ELR (cell line): ENCODE measurements at regions not wholly inside any gene's neighbourhood (a gene's known extent, or its start where the extent isn't known, plus 50 kb on each side); places are given as distances from the start of the nearest gene placed in this dataset.
A peak's percentile ranks its signal among the peaks of the same experiment; 100 is the strongest.
"Not testable (repeated sequence)": the region's sequence is repeated elsewhere in the genome, so short reads cannot be mapped to it uniquely, and the experiment has no call there.

Experiments
- DNase-seq: peaks from one replicate; pipeline ENCODE4 v3.0.0-alpha.2; 2015; ENCODE audit warnings: low read depth

DNA sequence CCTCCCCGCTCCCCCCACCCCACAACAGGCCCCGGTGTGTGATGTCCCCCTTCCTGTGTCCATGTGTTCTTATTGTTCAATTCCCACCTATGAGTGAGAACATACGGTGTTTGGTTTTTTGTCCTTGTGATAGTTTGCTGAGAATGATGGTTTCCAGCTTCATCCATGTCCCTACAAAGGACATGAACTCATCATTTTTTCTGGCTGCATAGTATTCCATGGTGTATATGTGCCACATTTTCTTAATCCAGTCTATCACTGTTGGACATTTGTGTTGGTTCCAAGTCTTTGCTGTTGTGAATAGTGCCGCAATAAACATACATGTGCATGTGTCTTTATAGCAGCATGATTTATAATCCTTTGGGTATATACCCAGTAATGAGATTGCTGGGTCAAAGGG is 104.3 kb downstream of the MTPN start:
- not testable (repeated sequence) for DNase-seq

DNA sequence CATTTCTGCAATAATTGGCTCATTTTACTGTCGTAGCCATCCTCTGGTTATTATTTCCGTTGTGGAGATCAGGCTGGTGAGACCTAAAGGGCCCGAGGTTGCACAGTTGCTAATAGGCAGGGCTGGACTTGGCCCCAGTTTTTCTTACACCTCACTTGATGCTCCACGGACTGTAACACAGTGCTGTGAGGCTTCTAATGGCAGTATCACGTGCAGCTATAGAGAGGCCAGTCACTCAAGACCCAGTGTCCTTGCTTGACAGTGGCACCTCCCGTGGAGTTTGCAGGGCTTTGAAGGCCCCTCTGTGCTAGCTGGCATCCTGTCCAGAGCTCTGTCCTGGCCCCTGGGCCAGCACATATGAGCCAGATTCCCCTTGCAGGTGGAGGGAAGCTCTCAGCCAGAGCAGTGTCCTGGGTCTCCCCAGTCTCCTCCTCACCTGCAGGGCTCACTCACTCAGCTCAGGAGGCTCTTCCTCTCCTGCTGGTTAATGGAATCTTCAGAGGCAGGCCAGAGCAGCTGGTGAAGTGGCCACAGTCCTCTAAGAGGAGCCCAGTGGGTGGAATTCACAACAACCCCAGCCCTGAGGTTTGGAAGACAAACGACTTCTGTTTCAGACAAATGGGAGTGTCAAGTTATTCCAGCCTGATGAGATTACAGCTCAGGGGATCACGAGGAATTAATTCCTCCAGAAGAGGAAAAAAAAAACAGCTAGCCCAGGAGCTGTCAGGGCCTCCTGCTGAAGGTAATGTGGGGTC is 114.2 kb upstream of the FAM180A start:
- DNase-seq = no peak

DNA sequence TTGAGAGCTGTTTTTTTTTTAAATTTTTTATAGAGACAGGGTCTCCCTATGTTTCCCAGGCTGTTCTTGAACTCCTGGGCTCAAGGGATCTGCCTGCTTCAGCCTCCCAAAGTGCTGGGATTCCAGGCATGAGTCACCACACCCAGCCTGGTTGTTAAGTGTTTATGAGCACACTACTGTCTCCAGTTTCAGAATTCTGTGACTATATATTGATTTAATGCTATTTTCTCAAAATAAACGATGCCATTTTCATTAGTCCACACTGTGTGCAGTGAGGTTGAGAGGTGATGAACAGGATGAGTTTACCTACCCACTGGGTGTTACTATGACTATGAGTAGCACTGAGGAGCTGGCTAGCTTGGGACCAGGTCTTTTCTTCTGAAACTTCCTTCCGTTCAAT is 110.9 kb upstream of the FAM180A start:
- peak; percentile 27 for DNase-seq

DNA sequence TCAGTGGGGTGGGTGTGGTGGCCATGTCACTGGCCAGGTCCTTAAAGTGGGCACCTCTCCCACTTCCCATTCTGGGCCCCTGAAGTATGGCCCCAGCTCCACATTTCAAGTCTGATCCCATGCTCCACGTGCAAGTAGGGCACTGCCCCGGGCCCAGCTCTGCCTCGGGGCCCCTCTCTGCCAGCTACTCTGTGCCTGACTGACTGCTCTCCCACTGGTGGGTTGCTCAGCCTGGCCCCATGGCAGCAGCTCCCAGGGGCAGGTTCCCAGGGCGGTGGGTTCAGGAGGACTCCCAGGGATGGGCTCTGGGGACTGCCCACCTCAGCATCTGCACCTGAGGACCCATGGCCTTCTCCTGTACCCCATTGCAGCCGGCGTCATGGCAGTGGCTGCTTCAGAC is 110.2 kb upstream of the FAM180A start:
- DNase-seq = no peak

DNA sequence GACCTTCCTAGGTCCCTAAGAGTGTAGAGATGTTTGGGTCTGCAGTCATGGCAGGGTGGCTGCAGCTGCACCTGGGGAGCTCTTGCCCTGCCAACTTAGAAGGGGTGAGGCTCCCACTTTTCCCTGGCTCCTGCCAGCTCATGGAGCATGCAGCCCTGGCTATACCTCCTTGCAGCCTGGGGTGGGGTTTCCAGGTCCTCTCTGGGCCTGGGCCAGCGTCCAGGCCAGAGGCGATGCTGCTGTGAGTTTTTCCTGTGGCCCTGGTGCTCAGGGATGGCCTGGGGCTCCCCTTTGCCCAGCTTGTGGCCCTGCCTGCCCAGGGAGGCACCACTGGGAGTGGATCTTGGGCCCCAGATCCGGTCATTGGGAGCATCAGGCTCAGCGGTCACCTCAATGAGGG is 109.8 kb upstream of the FAM180A start:
- no peak for DNase-seq

DNA sequence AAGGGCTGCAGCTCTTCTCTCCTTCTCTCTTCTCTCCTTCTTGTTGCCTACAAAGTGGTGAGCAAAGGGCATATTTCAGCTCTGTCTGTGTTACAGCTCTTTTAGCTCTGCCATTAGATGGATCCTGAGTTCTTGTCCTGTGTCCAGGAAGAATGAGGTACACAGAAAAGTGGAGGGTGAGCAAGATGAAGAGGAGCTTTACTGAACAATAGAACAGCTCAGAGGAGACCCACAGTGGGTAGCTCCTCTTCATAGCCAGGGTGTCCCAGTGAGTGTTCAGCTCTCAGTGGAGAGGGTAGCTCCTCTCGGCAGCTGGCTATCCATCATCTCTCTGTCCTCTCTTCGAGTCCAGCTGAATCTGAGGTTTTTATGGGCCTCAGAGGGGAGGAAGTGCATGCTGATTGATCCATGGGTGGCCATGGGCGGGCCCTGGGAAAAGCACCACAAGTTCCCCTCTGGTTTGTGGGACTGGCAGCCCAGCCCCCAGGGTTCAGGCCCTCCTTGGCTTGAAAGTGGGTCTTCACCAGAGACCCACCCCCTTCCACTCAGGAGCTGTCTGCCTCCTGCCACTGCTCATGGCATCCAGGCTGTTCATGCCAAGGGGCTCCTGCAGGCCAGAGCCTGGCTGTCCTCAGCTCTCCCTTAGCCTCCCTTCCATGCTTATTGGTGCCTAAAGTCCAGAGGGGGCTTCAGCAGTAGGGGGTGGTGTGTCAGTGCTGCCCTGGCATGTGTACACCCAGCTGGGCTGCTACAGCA is 109.1 kb upstream of the FAM180A start:
- DNase-seq = no peak

DNA sequence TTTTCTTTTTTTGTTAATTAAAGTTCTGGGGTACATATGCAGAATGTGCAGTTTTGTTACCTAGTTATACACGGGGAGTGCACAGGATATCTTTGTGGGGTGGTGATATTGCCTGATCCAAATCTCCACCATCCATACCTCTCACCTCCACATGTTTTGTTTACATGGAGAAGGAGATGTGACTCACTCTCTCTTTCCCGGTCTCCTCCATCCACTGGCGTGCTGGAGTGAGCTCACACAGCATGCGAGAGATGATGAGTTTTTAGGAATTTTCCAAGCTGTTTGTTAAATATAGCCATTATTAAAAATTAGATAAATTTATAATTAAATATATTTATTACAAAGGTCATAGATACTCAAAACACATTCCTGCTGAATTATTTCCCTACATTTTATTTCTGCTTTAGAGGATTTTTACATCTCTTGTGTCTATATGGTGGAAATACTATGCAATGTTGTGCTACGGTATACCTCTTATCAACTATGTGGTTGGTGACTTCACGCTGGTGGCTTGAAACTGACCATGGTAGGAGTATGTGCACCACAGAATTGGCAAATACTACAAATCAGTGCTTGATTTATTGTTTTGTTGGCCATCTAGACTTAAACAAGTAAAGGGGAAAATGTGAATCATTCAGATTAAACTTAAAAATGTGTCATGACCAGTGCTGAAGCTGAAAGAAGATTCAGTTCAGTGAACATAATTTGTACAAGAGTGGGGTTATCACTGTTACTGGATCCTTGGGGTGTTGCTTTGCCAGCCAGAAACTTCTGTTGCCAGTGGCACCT is 107.9 kb upstream of the FAM180A start:
- DNase-seq = peak; percentile 42

DNA sequence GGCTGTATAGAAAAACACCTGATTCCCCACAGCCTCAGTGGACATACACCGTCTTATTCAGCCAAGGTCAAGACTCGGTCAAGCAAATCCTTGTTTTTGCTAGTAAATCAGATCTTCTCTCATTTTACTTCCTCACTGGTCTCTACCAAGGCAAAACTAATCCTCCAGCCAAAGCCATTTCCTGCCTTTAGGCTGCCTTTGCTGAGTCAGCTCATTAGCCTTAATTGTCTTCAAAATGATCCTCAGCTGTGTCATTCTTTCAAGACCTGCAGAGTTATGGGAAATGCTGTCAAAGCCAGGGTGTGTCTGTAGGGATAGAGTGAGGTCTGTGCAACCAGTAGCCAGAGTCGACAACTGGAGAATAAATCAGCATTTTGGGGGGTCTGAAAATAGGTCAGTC is 107.2 kb upstream of the FAM180A start:
- peak; percentile 17 for DNase-seq

DNA sequence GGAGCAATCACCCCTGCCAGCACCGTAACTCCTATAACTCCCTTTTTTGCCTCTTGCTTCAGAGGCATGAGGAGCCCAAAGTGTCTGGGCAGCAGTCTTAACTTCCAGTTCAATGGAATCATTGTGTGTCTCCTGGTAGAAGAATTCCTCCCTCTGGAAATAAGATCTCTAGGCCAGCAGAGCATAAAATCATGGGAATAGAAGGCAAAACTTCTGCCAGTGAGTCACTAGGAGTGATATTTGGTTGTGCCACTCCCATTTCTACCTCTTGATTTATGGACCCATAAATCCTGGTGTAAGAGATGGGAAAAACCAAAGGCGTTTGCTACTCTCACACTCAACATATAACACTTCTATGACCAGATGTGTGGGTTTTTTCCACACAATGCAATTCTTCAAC is 104.9 kb upstream of the FAM180A start:
- DNase-seq = peak; percentile 7

DNA sequence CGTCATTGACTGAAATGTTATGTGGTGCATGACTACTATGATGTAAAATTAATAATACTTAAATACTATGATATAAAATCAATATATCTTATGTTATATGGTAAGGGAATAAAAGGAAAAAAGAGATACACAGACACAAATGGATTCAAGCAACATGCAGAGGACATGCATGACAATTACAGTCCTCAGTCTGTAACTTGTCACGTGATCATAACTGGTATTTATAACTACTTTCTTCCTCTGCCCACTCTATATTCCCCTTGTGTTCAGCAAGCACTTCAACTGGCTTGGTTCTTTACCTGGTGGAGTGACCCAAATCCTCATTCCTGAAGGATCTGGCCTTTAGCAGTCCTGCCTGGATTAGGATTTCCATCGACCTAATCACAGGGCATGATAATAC is 104.4 kb upstream of the FAM180A start:
- no peak for DNase-seq

DNA sequence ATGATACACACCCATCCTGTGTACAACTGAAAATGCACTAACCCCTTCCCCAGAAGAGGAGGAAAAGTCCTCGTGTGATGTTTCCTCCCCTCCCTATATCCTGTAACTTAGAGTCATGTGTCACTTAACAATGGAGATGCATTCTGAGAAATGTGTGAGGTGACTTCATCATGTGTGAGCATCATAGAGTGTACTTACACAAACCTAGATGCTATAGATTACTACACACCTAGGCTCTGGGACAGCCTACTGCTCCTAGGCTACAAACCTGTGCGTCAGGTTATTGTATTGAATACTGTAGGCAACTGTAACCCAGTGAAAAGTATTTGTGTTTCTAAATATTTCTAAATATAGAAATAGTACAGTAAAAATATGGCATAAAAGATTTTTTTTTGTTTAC is 98.6 kb upstream of the FAM180A start:
- no peak for DNase-seq

DNA sequence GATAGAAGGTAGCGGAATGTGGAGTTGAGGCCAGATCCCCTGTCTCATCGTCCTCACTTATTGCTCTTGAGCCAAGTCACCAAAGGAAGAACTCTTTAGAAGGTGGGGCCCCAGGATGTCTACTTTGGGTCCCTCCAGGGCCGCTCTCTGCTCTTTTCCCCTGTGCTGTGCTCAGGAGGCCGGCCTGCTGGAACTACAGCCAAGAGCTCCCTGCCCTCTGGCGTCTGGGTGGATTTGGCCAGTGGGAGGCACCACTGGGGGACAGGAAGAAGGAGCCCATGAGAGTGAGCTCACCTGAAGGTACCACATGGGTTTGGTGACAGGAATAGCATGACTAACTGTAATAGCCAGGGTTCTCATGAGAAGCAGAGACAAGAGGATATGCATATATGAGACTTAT is 97.7 kb upstream of the FAM180A start:
- no peak for DNase-seq

DNA sequence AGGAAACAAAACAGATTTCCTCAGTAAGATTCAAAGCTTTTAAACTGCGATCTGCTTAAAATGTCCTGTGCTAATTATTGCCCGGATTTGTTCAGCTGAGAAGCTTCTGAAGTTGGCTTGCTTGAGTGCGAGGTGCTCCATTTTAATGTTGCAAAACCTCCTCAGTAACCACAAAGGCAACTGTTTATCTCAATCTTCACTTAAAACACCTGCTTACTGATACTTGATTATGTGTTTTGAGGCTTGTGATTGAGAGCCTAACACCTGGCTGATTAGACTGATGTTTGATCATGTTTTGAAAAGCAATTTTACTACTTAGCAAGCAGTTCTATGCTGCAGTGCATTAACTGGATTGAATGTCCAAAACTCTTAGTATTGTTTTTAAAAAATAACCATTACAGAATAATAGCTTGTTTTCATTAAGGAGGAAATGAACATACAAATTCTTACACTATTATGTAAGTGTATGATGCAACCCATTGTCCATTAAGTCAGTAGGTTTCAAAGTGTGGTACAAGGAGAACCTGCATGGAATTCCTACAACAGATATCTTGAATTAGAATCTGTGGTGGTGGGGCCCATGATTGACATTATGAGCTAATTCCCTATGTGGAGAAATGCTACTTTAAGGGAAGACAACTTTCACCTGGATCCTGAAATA is 96.9 kb upstream of the FAM180A start:
- DNase-seq = no peak

DNA sequence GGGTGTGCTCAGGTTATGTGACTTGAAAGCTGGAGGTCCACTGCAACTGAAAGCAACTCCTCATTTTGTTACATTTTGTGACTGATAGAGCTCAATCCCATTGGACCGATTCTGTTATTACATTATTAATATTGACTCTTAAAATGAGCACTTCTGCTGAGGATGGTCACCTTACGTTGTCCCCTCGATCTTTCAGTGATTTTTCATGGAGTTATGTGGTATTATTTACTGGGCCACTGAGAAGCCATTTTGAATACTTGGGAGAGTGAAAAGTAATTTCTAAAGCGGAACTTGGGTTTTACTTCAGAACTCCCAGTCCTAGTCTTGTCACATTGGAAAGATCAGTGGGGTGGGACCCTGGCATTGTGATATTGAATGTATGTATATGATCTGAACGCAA is 96.3 kb upstream of the FAM180A start:
- no peak for DNase-seq

DNA sequence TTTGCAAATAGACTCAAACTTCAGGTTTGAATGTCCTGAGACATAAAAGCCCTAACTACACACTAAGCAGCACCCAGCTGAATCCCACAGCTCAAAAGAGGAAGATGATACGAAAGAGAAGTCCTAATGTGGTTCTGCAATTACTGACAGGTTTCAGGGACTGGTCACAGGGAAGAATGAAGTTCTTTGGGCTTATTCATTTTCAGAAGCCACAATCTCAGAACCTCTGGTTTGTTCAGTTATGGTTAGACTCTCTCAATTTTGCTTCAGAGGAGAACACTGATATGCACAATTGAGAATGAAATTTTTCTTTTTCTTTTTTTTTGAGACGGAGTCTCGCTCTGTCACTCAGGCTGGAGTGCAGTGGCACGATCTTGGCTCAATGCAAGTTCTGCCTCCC is 94.6 kb upstream of the FAM180A start:
- no peak for DNase-seq

DNA sequence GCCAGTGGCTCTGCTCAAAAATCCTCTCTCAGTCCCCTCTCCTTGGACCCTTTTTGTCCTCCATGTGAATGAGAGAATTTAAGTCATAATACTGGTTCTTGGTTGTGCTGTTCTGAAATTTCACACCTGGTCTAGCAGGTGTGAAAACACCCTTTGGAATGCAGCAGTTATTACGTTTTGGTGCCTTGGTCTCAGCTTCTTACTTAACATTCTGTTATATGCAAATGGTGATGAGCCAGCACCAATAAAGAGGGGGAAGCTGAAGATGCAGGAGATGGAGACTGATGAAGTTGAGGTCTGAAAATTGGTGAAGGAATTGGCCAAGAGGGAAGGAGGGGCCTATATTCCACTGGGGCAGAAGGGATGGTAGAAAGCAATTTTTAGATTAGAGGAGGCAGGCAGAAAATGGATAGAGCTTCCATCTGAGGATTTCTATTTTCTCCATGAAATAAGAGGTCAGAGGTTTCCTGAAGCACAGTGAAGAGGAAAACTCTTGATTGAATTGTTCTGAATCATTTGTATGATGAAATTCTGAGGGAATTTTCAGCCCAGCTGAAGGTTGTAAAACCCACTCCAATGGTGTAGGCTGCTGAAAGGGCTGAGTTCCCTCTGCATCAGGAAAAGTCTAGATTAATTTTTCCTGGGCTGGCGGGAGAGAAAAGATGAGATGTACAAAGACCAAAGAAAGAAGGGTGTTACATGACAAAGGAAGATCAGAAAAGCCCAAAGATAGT is 94.0 kb upstream of the FAM180A start:
- DNase-seq = no peak

DNA sequence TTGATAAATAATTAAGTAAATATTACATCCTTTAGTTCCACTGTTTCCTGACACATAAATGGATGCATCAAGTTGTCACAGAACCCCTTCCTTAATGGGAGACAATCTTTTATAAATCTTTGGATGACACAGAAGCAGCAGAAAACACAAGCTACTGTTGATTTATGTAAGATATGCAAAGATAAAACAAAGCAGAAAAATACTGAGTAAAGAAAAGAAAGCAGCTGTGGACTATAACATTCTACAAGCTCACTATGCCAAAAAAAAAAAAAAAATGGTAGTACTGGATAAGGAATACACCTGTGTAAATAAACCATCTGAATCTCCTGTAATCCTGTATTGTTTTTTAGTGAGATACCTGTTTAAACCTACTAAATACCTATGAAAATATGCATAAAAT is 92.0 kb upstream of the FAM180A start:
- DNase-seq = no peak

DNA sequence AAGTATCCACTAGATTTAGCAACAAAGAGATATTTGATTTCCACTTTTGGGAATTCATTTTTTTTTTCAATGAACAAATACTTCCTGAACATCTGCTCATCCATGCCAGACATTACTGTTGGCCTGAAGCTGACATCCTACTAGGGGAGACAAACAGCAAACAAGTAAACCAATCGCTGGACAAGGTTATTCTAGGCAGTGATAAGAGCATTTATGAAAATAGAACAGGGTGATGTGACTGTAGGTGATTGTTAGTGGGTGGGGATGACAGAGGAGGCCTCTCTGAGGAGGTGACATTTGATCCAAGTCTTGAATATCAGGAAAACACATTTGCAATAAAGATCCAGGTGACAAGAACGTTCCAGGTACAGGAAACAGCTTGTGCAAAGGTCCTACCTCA is 89.1 kb upstream of the FAM180A start:
- no peak for DNase-seq

DNA sequence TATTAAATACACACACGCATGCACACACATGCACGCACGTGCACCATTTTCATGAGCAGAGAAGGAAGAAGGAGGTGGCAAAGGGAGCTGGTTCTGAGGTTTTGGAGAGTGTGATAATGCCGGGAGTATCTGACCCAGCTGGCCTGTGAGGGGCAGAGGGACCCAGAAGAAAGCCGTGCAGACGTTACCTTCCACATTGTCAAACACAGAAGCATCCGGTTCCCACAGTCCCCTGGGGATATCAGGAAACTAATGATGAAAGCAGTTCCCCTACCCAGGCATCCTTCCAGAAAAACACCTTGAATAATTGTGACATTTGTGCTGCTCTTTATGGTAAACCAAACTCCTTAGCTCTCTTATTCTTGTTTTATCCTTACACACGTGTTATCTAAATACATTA is 85.7 kb upstream of the FAM180A start:
- DNase-seq = no peak

DNA sequence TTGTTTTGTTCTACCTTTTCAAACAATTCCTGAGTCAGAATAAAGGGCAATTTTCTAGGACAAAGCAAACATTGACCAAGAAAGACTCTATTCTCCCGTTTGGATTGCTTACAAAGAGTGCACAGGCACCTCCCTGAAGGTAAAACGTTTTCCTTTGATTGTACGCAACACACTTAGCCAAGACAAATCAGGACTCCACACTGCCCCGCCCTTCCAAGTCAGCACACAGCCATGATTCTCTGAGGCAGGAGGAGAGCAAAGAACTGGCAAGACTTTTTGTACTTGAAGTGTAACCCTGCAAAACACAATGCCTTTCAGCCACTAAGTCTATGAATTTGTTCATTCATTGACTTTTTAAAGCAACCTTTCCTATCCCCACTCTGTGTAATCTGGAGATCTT is 85.0 kb upstream of the FAM180A start:
- DNase-seq = no peak

DNA sequence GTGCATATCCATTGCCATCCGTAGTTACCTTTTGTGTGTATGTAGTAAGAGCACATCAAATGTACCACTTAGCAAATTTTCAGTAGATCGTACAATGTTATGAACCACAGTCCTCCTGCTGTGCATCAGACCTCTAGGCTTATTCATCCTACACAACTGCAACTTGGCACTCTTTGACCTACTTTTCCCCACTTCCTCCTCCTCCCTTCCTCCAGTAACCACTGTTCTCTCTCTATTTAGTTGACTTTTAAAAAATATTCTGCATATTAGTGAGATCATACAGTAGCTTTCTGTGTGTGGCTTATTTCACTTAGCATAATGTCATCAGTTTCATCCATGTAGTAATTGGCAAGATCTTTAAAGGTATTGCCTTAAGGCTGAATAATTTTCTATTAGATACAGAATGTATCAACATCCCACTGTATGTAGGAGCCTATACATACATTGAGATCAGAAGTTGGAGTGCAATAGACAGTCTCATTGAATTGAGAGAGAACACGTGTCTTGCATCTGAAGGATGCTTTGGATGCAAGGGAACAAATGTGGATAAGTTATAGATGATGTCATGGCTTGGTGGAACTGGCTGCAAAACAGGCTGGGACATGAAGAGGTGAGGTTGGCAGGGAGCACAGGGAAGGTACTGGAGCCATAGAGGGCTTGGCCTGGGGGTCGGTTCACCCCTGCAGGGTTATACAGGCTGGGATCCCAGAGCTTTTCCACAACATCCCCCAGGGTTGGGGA is 83.0 kb upstream of the FAM180A start:
- no peak for DNase-seq
